Breast epithelium (tissue), 3 donors: ENCODE measurements at regions not wholly inside any gene's neighbourhood (a gene's known extent, or its start where the extent isn't known, plus 50 kb on each side); places are given as distances from the start of the nearest gene placed in this dataset.

Experiments
- POLR2A ChIP-seq: fragments of 450-650 bp; IDR thresholded peaks from one replicate; pipeline ENCODE4 v1.6.1; 2016; ENCODE audit warnings: antibody characterized with exemption, mild to moderate bottlenecking, moderate library complexity
- TF ChIP-seq, protein P1 (sequence below), 3 donors: fragments of 450-650 bp; IDR thresholded peaks; one replicate each; pipeline ENCODE4 v1.5.1; 2016 to 2017; ENCODE audit warnings: antibody characterized with exemption in 3 of 3, mild to moderate bottlenecking in 3 of 3, moderate library complexity in 3 of 3

DNA sequence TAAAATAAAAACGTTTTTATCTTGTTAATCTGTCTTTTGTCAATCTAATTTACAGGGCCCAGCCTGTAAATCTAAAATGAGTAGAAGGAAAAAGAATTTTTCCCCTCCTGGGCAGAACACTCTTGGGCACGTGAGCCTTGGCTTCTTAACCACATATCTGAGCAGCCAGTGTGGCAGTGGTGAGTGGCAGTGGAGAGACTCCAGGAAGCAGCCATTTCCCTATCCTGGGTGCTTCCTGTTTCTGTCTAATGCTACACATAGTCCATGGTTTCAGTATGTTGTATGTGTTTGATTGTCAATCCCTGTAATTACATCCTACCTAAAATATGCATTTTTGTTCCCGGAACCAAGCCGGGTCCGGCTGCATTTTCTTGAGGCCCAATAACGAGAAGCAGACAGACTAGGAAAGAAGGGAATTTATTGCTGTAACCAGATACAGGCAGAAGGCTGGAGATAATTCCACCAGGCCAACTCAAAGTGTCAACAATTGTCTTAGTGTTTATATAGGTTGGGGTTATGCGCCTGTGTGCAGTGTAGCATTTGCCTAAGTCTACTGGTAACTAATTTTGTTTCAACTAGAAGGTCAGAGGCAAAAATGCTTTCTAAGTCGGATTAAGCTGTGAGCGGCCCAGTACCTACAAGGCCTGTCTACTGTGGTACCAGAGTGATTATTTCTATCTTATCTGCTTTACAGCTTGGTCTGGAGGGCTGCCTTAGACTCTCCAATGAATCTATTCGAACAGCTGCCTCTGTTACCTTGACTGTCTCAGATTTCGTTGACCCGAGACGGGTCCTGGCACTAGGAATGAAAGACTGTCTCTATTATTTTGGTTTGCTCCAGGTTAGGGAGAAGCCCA, 82.4 kb upstream of the RESF1 start:
- TF ChIP-seq, protein P1, sequence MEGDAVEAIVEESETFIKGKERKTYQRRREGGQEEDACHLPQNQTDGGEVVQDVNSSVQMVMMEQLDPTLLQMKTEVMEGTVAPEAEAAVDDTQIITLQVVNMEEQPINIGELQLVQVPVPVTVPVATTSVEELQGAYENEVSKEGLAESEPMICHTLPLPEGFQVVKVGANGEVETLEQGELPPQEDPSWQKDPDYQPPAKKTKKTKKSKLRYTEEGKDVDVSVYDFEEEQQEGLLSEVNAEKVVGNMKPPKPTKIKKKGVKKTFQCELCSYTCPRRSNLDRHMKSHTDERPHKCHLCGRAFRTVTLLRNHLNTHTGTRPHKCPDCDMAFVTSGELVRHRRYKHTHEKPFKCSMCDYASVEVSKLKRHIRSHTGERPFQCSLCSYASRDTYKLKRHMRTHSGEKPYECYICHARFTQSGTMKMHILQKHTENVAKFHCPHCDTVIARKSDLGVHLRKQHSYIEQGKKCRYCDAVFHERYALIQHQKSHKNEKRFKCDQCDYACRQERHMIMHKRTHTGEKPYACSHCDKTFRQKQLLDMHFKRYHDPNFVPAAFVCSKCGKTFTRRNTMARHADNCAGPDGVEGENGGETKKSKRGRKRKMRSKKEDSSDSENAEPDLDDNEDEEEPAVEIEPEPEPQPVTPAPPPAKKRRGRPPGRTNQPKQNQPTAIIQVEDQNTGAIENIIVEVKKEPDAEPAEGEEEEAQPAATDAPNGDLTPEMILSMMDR (IDR thresholded peaks at IDR 0.05) = no peak
- no peak for TF ChIP-seq POLR2A
